ENCODE measurements at regions not wholly inside any gene's neighbourhood (a gene's known extent, or its start where the extent isn't known, plus 50 kb on each side); places are given as distances from the start of the nearest gene placed in this dataset.

- no peaks in the 10 kb centered on the region for H3K36me3 ChIP-seq (ENCODE audit: control insufficient read depth in 2 of 2, insufficient read depth in 1 of 2, low read length in 2 of 2)
- no peak for TF ChIP-seq ZSCAN30 (tag by site-specific recombination; IDR thresholded peaks at IDR 0.05)
- TF ChIP-seq ZNF10 (tag by site-specific recombination; IDR thresholded peaks at IDR 0.05), result no peak
- no peak for TF ChIP-seq BCL11A (tag by site-specific recombination; IDR thresholded peaks at IDR 0.05; ENCODE audit: low read depth)
- TF ChIP-seq ZNF274 (IDR thresholded peaks at IDR 0.05; ENCODE audit: low read length), result no peak
- TF ChIP-seq ZNF274 (tag by site-specific recombination; IDR thresholded peaks at IDR 0.05; ENCODE audit: borderline replicate concordance), result no peak
- no peak for TF ChIP-seq ZNF24 (tag by site-specific recombination; IDR thresholded peaks at IDR 0.05)
- TF ChIP-seq, protein P1, sequence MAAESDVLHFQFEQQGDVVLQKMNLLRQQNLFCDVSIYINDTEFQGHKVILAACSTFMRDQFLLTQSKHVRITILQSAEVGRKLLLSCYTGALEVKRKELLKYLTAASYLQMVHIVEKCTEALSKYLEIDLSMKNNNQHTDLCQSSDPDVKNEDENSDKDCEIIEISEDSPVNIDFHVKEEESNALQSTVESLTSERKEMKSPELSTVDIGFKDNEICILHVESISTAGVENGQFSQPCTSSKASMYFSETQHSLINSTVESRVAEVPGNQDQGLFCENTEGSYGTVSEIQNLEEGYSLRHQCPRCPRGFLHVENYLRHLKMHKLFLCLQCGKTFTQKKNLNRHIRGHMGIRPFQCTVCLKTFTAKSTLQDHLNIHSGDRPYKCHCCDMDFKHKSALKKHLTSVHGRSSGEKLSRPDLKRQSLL (tag by site-specific recombination; IDR thresholded peaks at IDR 0.05), result no peak
- H3K4me3 ChIP-seq (ENCODE audit: low read depth, low read length), result no peak overlapping the region
- ChIA-PET CTCF (interaction anchor here (1.2 kb wide), 1 partner anchor 13 kb away, joined by 6 read pairs; no protein-coding TSS in a partner anchor), POLR2A (no interaction called here)
- H3K9me3 ChIP-seq (ENCODE audit: control insufficient read depth, insufficient read depth, low read depth, low read length), result no peaks in the 10 kb centered on the region
- H3K27ac ChIP-seq (ENCODE audit: extremely low read depth, low read depth, low read length), result no peak overlapping the region
- H3K4me1 ChIP-seq (ENCODE audit: control insufficient read depth, insufficient read depth, low read length), result no peaks in the 10 kb centered on the region
Measured at GRCh38 chr2:51782921-51783765, 751.2 kb upstream of the NRXN1 start.

GRCh38 chr2:51781691-51782090 lies 749.8 kb upstream of the NRXN1 start:
- H3K27ac ChIP-seq (ENCODE audit: extremely low read depth, low read depth, low read length), result no peak overlapping the region
- H3K36me3 ChIP-seq (ENCODE audit: control insufficient read depth in 2 of 2, insufficient read depth in 1 of 2, low read length in 2 of 2), result no peaks in the 10 kb centered on the region
- no peaks in the 10 kb centered on the region for H3K4me1 ChIP-seq (ENCODE audit: control insufficient read depth, insufficient read depth, low read length)
- TF ChIP-seq ZSCAN5A (tag by site-specific recombination; IDR thresholded peaks at IDR 0.05) (no peak), ZNF830 (tag by site-specific recombination; IDR thresholded peaks at IDR 0.05; ENCODE audit: low read depth) (no peak), YY2 (tag by site-specific recombination; IDR thresholded peaks at IDR 0.05) (no peak), TRIM28 (IDR thresholded peaks at IDR 0.05; ENCODE audit: borderline replicate concordance, low read length) (no peak), YY1 (tag by site-specific recombination; IDR thresholded peaks at IDR 0.05) (no peak), ZNF837 (tag by site-specific recombination; IDR thresholded peaks at IDR 0.05) (no peak), KLF8 (tag by site-specific recombination; IDR thresholded peaks at IDR 0.05) (no peak), ZBTB17 (tag by site-specific recombination; IDR thresholded peaks at IDR 0.05) (no peak), ZNF155 (tag by site-specific recombination; IDR thresholded peaks at IDR 0.05) (no peak), ZNF112 (tag by site-specific recombination; IDR thresholded peaks at IDR 0.05) (no peak), HOXC10 (CRISPR knock-in tag; IDR thresholded peaks at IDR 0.05) (no peak), ZBTB26 (tag by site-specific recombination; optimal IDR thresholded peaks at IDR 0.05) (no peak)
- H3K9me3 ChIP-seq (ENCODE audit: control insufficient read depth, insufficient read depth, low read depth, low read length), result no peaks in the 10 kb centered on the region
- ChIA-PET CTCF (interaction anchor here (0.6 to 1.6 kb wide), 3 partner anchors 12 to 328 kb away, joined by 3 to 4 read pairs (median 3); no protein-coding TSS in a partner anchor), POLR2A (no interaction called here)
- H3K4me3 ChIP-seq (ENCODE audit: low read depth, low read length), result no peak overlapping the region

- ChIA-PET CTCF (no interaction called here), POLR2A (no interaction called here)
- H3K36me3 ChIP-seq (ENCODE audit: control insufficient read depth in 2 of 2, insufficient read depth in 1 of 2, low read length in 2 of 2), result no peaks in the 10 kb centered on the region
- H3K9me3 ChIP-seq (ENCODE audit: control insufficient read depth, insufficient read depth, low read depth, low read length), result no peaks in the 10 kb centered on the region
- H3K27ac ChIP-seq (ENCODE audit: extremely low read depth, low read depth, low read length), result no peak overlapping the region
- H3K4me3 ChIP-seq (ENCODE audit: low read depth, low read length), result no peak overlapping the region
- no peaks in the 10 kb centered on the region for H3K4me1 ChIP-seq (ENCODE audit: control insufficient read depth, insufficient read depth, low read length)
- no peak for TF ChIP-seq ZNF514 (tag by site-specific recombination; IDR thresholded peaks at IDR 0.05)
- TF ChIP-seq ZNF621 (tag by site-specific recombination; IDR thresholded peaks at IDR 0.05), result no peak
- no peak for TF ChIP-seq ZNF404 (tag by site-specific recombination; IDR thresholded peaks at IDR 0.05)
- TF ChIP-seq SCRT1 (tag by site-specific recombination; IDR thresholded peaks at IDR 0.05; ENCODE audit: borderline replicate concordance), result no peak
- no peak for TF ChIP-seq ZNF707 (tag by site-specific recombination; IDR thresholded peaks at IDR 0.05)
- TF ChIP-seq, protein P2, sequence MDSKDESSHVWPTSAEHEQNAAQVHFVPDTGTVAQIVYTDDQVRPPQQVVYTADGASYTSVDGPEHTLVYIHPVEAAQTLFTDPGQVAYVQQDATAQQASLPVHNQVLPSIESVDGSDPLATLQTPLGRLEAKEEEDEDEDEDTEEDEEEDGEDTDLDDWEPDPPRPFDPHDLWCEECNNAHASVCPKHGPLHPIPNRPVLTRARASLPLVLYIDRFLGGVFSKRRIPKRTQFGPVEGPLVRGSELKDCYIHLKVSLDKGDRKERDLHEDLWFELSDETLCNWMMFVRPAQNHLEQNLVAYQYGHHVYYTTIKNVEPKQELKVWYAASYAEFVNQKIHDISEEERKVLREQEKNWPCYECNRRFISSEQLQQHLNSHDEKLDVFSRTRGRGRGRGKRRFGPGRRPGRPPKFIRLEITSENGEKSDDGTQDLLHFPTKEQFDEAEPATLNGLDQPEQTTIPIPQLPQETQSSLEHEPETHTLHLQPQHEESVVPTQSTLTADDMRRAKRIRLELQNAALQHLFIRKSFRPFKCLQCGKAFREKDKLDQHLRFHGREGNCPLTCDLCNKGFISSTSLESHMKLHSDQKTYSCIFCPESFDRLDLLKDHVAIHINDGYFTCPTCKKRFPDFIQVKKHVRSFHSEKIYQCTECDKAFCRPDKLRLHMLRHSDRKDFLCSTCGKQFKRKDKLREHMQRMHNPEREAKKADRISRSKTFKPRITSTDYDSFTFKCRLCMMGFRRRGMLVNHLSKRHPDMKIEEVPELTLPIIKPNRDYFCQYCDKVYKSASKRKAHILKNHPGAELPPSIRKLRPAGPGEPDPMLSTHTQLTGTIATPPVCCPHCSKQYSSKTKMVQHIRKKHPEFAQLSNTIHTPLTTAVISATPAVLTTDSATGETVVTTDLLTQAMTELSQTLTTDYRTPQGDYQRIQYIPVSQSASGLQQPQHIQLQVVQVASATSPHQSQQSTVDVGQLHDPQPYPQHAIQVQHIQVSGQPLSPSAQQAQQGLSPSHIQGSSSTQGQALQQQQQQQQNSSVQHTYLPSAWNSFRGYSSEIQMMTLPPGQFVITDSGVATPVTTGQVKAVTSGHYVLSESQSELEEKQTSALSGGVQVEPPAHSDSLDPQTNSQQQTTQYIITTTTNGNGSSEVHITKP (tag by site-specific recombination; IDR thresholded peaks at IDR 0.05), result no peak
- no peak for TF ChIP-seq ZNF629 (tag by site-specific recombination; IDR thresholded peaks at IDR 0.05)
Measured at GRCh38 chr2:51780353-51780752, 748.4 kb upstream of the NRXN1 start.
